ENCODE measurements at regions not wholly inside any gene's neighbourhood (a gene's known extent, or its start where the extent isn't known, plus 50 kb on each side); places are given as distances from the start of the nearest gene placed in this dataset.

DNA sequence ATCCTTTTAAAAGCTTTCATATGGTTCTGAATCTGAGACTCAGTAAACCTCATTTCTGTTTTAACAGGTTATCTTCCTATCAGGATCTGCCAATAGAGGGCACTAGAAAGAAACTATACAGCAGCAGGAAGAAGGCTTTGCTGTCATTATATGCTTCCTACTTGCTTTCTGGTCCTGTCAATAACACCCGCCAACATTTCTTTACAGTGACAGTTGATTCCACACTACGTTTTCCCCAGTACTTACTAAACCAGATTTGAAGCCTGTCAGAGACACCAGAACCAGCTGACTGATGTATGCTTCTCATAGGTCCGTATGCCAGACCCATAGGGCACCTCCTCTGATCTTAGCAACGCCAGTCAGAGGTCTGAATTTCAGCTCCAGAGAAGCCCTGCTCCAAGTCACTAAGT is 341.0 kb upstream of the NEGR1 start:
- DNase-seq, result peak; percentile 58

DNA sequence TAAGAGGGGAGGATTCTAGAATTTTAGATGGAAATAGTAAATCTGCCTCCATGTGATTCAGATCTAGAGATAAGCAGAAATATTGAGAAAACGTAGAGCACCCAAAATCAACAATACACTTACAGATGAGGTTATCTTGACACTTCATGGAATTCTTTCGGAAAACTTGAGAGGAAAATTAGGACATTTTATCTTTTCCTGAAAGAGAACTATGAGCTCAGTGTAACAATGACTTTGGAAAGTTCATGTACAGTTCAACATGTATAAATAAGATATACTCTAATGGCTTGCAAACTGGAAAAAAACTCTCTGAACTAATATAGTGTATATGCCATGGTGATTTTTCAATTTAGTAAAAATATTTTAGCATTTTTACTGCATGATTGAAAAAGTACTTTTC is 338.1 kb upstream of the NEGR1 start:
- DNase-seq, result no peak

DNA sequence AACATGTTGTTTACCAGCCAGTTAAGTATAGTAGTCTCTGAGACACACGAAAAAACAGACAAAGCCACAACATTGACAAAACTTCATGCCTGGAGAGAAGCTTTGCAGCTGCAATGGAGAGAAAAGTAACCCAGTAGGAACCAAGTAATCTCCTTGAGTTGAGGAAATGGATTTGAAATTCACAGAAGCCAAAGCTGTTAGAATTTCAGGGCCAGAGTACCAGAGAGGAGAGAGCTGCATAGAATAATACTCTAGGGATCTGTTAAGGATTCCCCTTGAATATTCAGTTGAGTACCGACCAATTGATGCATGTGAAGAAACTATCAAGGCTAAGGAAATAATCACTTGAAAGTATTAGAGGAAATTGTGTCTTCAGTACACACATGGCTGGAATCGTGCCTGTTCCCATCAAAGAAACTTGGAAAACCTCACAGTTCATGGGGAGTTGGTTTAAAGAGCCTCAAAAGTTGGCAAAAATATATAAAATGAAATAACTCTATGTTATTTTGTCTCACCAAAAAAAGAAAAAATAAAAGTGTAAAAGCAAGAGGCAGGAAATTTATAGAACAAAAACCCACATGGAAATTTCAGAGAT is 324.0 kb upstream of the NEGR1 start:
- DNase-seq, result no peak

DNA sequence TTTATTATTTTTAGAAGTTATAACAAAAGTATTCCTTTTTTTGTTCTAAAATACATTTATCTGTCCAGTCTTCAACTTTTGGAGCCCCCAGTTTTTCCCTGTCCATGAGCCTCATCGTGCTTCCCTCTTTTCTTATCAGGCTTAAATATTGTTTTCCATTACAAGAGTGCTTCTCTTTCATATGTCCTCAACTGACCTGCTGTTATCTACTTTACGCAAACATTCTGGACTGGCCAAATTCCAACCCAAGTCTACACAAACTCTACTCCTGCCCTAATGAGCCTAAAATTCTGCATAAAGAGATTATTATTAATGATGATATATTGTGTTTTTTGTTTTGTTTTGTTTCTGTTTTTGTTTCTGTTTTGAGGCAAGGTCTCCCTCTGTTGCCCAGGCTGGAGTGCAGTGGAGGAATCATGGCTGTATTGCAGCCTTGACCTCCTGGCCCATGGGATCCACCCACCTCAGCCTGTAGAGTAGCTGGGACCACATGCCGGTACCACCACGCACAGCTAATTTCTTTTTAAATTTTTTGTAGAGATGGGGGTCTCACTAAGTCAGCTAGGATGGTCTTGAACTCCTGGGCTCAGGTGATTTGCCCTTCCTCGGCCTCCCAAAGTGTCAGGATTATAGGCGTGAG is 318.8 kb upstream of the NEGR1 start:
- no peak for DNase-seq

DNA sequence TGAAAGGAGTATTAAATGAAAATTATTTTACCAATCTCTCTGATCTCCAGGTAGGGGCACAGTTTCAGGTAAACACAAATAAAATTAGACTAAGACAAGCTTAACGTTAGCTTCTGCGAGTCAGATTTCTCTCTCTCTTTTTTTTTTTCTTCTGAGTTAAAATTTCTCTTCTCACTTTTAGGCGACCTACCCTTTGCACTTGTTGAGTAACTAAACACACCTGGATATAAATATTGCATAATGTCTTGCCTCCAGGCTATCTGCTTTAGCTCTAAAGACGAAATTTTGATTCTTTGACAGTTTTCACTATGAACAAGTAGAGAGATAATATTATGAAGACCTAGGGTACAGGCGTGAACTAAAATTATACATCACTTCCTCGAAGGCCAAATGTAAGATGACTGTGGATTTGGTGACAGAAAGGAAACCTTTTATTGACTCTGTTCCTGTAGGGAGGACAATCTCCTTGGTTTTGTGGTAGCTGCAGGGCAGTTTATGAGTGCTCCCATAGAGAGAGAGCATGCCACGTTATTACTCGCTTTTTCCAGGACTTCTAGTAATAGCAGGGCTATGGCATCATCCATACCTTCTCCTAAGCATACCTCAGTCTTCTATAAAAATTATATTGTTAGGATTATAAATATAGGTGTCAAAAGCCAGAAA is 303.8 kb upstream of the NEGR1 start:
- no peak for DNase-seq

DNA sequence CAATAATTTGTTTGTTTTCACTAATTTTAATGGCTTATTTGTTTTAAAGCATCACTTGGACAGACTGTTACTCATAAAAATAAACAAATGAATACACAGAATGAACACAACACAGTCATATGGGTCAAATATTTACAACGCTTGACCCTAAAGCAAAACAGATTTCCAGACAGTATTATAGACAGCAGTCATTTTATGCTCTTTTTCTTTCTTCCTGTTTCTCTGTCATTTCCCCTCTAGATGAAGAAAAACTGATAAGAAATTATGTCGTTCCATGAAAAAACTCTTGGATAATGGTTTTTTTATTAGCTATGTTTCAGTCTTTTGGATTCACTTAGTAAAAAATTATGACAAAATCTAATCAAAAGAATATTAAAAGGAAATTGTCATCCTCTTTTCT is 297.3 kb upstream of the NEGR1 start:
- no peak for DNase-seq

DNA sequence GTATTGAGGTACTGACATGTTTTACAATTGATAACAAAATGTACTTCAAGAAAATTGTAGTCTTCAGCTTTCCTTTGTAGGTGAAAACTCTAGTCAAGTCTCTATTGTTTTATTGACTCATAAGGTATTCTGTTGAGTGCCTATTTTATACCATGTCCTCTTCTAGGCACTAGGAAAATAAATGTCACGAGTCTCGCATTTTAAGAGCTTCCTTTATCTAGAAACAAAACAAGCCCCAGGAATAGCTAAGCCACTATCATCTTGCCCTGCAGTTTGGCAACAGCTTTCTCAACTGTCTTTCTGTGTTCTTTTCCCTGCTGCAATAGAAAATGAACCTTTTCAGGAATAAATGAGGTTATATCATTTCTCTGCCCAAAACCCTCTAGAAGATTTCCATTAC is 288.5 kb upstream of the NEGR1 start:
- DNase-seq, result no peak

DNA sequence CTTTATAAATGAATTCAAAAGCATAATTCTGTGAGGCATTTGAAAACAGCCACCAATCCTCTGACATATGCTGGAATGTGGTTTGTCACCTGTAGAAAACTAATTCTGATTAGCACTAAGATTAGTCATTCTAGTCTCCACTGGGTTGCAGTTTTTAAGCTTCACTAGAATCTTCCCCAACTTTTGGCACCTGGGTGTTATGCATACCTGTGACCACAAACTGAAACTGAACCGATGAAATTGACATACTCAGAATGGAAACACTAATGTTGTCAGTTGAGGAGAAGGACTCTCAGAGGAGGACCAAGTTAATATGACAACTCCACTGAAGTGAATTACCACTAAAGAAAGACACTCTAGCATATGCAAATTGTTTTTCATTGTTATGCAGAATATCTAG is 285.8 kb upstream of the NEGR1 start:
- no peak for DNase-seq

DNA sequence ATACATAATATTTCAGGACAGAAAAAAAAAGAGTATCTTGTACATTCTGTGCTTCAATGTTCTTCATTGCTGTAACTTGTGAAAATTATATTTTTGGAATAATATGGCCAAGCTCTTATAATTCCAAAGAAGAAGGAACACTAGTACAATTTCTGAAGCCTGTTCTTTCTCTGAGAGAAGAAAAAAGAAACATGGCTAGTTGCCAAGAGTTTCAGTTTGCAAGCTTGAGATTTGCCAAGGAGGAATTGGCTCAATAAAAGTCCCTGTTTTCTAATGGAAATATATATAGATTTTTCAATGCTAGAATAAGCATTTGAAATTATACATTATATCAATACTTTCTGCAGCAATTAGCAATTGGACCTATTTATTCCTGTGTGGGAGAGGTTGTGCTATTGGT is 285.2 kb upstream of the NEGR1 start:
- no peak for DNase-seq

DNA sequence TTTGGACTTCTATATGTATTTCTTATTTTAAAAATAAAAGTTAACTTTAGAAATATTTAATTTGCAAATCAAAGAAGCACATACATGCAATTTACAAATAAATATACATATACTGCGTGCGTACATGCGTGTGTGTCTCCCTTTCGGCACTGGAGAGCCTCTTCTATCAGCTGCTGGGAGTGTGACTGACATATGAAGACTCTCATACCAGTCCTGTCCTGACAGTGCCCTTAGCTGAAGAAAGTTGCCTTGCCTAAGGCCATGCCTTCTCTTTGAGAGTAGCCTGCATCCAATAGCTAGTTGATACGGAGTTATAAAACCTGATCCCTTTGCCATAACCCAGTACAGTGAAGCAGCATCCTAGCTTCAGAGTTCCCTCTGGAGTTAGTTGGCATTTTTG is 282.4 kb upstream of the NEGR1 start:
- no peak for DNase-seq

DNA sequence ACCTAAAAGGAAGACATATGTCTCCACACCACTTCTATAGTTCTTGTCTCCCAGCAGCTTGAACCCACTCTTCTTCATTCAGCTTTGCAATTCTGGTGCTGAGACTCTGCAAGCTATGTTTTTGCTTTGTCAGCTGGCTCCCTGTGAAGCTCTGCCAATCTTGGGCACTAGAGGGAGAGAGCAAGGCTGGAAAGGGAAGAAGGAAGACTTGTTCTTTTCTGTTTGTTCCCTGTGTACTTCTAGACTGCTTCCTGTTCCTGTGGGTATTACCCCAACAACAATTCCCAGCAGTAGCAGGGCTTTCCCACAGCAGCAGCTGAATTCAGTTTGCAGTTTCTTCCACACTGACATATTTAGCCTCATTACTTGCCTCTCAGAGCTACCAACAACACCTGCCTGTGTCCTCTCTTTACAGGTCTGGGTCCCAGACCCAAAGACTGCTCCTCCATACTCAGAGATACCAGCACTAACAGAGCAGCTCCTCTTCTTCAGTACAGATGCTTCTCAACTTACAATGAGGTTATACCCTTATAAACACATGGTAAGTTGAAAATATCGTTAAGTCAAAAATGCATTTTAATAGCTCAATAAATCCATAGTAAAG is 275.2 kb upstream of the NEGR1 start:
- DNase-seq, result no peak

DNA sequence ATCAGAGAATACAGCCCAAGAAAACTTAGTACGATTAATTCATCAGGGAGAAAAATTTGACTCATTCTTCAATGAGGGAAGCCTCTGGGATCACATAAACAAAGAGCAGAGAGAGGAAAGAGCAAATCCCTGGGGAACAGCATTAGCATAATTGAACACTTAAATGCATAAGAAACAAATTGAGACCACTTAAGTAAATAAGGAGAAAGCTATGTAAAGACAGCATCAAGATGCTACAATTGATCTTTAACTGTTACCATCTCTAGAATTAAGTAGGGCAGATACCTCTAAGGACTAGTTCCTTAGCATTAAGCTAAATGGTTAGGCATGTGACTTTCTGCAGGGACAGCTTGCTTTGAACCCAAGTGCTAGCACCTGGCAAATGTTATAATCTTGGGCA is 265.1 kb upstream of the NEGR1 start:
- DNase-seq, result no peak

DNA sequence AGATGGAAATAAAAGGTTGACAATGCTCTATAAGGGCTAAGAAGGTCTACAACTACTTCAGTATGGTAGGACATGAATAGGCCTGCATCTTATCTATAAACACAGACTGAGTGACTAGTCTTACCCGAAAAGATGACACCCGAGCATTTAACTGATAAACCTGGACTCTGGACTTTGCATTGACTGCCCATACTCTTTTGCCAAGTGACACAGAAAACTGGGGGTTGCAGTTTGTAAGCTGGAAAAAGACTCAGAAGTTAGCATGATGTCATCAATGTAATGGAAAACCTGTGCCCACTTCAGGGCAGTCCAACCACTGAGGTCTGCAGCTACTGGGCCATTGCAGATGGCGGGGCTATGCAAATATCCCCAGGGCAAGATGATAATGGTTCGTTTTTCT is 258.3 kb upstream of the NEGR1 start:
- no peak for DNase-seq

DNA sequence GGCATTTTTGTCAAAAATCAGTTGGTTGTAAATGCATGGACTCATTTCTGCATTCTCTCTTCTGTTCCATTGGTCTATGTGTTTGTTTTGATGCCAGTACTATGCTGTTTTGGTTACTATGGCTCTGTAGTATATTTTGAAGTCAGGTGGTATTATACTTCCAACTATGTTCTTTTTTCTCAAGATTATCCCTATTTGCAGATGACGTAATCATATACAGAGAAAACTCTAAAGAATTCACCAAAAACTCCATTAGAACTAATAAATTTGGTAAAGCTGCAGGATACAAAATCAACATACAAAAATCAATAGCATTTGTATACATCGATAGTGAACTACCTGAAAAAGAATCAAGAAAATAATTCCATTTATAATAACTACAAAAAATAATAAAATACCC is 253.1 kb upstream of the NEGR1 start:
- no peak for DNase-seq

DNA sequence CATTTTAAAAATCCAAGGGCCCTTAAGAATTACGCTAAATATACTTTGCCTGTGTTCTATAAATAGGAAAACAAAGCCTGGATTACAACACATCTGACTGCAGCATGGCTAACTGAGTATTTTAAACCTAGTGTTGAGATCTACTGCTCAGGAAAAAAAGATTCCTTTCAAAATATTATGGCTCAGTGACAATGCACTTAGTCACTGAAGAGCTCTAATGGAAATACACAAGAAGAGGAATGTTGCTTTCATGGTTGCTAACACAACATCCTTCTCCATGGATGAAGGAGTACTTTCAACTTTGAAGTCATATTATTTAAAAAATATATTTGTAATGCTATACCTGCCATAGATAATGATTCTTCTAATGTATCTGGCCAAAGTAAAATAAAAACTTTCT is 248.3 kb upstream of the NEGR1 start:
- no peak for DNase-seq

DNA sequence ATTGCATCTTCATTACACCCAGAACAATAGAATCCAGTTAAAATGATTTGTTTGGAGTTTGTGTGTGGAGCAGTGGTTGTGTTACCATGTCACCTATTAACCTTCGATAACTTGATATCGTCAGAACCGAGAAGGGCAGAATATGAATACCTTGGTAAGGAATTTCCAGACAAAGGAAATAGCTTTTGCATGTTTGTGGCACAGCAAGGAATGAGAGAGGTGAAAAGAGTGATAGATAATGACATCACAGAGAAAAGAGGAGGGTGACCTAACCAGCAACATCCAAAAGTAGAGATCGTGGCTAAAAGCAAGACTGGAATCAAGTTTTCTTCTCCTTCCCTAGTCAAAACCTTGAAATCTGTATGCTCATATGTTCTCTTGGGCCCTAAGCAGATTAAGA is 244.6 kb upstream of the NEGR1 start:
- no peak for DNase-seq

DNA sequence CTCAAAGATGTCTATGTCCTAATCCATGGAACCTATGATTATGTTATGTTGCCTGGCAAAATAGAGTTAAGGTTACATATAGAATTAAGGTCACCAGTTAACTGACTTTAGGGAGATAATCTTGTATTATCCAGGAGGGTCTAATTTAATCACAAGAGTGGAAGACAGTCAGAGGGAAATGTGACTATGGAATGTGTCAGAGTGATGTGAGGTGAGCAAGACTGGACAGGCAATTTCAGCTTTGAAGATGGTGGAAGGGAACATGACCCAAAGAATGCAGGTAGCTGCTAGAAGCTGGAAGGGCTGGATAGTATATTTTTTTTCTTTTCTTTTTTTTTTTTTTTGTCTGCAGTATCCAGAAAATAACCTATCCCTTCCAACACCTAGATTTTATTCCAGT is 241.7 kb upstream of the NEGR1 start:
- no peak for DNase-seq

DNA sequence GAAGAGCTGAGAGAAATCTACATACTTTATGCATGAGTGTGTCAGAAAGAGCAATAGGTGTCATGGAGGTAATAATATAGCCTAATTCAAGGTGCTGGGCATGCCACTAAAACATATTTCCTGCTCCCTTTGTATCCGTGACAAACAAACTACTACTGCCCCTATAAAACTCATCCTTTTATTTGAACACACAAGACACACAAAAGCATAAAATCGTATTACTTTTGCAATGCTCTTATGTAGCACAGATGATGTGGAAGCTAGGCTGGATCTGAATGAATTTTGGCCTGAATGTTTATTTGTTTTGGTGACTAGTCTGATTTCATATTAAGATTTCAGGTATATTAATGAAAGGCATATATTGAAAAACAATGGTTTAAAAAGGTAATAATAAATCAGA is 239.3 kb upstream of the NEGR1 start:
- DNase-seq, result no peak

DNA sequence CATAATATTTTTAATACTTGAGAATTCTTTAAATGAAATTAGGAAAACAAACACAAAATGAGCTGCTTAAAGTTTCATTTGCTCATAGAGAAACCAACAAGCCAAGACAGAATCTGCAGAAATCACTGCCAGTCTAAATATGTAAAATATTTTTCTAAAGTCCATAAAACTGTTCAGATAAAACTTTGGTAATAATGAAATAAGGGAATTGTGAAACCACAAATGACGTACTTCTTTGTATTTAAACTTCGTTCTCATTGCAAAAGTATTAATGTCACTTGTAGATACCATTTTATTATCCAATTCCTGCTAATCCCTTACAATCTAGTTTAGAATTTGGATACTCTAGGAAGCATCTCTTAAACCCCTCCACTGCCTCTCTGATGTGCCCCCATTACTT is 234.5 kb upstream of the NEGR1 start:
- no peak for DNase-seq

DNA sequence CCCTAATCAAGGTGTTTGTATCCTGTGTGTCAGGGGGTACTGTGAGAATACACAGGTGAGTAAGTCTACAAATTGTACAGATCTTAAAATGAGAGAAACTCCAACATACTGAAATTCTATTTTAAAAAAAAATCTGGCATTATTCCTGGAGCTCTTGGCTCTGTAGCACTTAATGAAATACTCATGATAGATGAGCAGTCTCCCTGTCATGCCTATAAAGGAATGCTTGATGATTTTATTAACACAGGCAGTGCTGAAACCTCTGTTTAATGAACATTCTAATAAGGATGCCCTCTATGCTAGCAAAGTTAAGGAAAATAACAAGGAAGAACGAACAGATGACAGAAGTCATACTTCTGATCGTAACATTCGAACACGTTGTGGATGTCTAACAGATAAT is 233.9 kb upstream of the NEGR1 start:
- no peak for DNase-seq

DNA sequence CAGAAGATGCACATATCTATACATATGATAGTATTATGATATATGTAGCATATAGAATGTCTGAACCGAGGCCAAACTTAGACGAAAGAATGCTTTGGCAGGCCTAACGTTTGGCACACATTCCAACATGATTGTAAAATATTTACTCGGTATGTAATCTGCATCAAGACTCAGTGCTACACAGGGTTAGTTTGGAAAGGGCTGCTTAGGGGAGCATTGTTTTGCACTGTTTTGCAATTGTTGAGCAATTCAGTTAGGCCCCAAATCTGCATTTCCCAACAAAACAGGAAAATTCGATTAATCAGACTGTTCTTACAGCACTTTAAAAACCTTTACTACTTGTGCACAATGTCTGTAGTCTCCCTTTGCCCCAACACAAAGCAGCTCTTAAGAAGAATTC is 216.0 kb upstream of the NEGR1 start:
- no peak for DNase-seq

DNA sequence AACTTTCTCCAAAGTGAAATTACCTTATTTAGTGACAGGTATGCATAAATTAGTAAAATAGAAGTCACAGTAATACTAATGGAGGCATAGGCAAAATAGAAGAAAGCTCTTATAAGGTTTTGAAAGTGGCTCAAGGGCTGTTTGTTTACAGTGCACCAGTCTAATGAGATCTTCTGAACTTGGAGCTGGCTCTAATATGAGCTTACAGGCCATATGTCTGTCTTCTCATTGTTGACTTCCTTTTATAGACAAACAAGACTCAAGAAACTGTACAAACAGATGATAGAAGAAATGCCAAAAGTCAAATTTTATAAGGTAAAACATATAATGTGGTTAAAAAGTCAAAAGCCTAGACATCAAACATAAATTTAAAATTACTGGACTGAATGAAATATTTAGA is 207.5 kb upstream of the NEGR1 start:
- DNase-seq, result no peak

DNA sequence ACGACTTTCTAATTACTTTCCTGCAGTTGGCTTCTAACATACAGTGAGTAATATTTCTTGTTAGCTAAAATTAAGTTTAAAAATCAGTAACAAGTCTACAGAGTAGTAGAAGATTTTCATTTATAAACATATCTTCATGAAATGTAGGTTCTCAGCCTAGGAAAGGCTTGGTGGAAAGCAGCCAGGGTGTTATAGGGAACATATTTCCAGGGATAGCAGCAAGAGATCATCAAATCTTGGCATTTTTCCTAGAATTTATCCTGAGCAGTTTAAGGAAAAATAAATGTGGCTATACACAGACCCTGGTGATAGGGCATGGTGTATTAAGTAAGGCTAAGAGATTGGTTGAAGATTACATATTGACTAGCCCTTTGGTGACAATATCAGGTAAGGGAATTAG is 203.5 kb upstream of the NEGR1 start:
- DNase-seq, result no peak

DNA sequence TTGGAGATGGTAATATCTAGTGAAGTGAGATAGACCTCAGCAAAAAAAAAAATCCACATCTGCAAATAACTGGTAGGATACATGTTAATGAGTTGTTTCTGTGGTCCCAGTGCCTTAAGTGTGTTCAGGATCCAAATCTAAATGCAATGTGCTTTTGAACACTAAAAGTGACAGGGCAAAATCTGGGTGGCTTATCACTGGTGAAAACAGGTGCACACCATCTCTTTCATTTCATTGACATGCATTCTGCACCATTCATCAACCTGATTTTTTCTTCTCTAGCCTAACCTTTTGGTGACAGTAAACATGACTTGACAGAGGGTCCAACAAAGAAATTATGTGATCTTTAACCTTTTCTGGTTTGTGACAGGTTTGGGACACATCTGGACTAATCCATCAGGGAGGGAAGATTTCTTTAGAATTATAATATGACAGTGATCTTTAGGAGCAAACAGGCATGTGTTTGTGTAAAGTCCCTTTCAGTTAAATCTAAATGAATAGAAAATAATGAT is 201.6 kb upstream of the NEGR1 start:
- no peak for DNase-seq

Data from NCI-H1092 (cell line).